SK-N-SH (cell line): ENCODE measurements at regions not wholly inside any gene's neighbourhood (a gene's known extent, or its start where the extent isn't known, plus 50 kb on each side); places are given as distances from the start of the nearest gene placed in this dataset.

Experiments used
- CTCF ChIP-seq: fragments of 200-600 bp; sonication (generic); IDR thresholded peaks from 2 replicates; pipeline ENCODE4 v1.6.1; 2017; ENCODE audit warnings: antibody characterized with exemption, mild to moderate bottlenecking, moderate library complexity
- EP300 ChIP-seq, 2 experiments: IDR thresholded peaks; 2 replicates each; pipeline versions ENCODE4 v1.4.0 to v1.6.1; 2012; ENCODE audit warnings: borderline replicate concordance in 1 of 2, low read depth in 1 of 2, low read length in 1 of 2
- EZH2phosphoT487 ChIP-seq: fragments of 200-600 bp; sonication (generic); IDR thresholded peaks from 2 replicates; pipeline ENCODE4 v1.6.1; 2017; ENCODE audit warnings: low read depth, mixed run types, mild to moderate bottlenecking, antibody characterized with exemption, moderate library complexity, borderline replicate concordance
- PBX3 ChIP-seq: IDR thresholded peaks from 2 replicates; pipeline ENCODE4; 2012
- POLR2AphosphoS5 ChIP-seq: IDR thresholded peaks from 2 replicates; pipeline ENCODE4 v1.6.1; 2012; ENCODE audit warnings: low read depth, low read length
- RXRA ChIP-seq: IDR thresholded peaks from 2 replicates; pipeline ENCODE4 v1.4.0; 2012; ENCODE audit warnings: low read depth, mild to moderate bottlenecking, borderline replicate concordance
- SIN3A ChIP-seq: IDR thresholded peaks from 2 replicates; pipeline ENCODE4 v1.6.1; 2012; ENCODE audit warnings: low read depth, mild to moderate bottlenecking, low read length, moderate library complexity, borderline replicate concordance
- TEAD4 ChIP-seq: IDR thresholded peaks from 2 replicates; pipeline ENCODE4 v1.4.0; 2012; ENCODE audit warnings: mild to moderate bottlenecking, borderline replicate concordance; ENCODE audit not compliant: insufficient read depth
- USF1 ChIP-seq: IDR thresholded peaks from 2 replicates; pipeline ENCODE4 v1.4.0; 2012; ENCODE audit warnings: low read depth, borderline replicate concordance

- TF ChIP-seq RXRA (no peak), USF1 (no peak), CTCF (no peak), EP300 (IDR thresholded peaks at IDR 0.05; ENCODE audit: borderline replicate concordance in 1 of 2, low read depth in 1 of 2, low read length in 1 of 2) (no peak), SIN3A (no peak), TEAD4 (no peak), EZH2phosphoT487 (no peak), PBX3 (no peak), POLR2AphosphoS5 (no peak)
These were observed 216.2 kb downstream of the SEC16B start for GRCh38 chr1:177753655-177754054.
